NCI-H1694 (cell line): ENCODE measurements at regions not wholly inside any gene's neighbourhood (a gene's known extent, or its start where the extent isn't known, plus 50 kb on each side); places are given as distances from the start of the nearest gene placed in this dataset.

Experiments used
- DNase-seq: peaks from one replicate; lab custom pipeline; 2025; lab: John Stamatoyannopoulos, UW

DNA sequence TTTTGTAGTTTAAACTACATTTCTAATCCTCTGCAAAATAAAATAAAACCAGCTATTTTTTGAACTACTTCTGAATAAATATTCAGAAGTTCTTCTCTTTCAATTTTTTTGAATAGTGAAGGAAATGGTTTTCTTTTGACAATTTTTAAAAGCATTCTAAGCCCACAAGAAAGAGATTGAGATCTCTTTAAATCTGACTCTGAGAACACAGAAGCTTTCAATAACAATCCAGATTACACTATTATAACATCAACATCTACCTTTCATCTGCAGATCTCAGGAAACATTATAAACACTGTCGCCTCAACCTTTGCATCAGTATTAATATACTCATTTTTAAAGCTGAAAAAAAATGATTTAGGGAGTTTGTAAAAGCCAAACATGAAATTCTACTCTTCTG lies 247.5 kb upstream of the PREP start:
- DNase-seq: no peak

DNA sequence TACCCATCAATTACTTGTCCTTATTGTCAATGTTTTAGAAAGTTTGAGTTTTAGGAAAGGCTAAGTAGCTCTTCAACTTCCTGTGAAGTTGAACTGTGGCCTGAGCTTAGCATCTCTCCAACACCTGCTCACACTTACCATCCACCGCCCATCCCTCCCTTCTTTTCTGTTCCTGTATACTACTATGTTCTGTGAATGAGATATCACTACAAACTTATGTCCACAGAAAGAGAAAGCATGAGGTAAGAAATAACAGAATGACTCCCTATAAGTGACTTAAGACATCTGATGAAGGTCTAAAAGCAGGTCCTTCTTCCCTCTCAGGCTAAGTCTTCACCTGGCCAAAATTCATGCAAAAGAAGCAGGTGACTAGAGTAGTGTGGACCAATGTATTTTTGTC lies 246.3 kb upstream of the PREP start:
- no peak for DNase-seq

DNA sequence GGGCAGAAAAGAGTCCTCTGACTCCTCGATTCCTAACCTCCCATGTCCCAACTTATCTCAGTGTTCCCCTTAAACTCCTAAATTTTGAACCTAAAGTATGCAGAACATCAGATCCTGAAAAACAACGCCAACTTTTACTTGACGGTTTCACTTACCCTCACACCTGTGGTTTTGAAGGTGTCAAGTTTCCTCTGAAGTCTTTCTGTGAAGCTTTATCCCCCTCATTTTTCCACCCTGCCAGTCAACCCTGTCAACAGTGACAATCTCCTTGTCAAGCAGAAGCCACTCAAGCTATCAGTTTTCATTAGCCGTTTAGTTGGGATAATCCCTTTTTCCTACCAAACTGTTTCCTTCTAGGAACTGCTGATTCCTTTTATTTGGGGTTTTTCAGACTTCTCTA lies 245.4 kb upstream of the PREP start:
- DNase-seq: no peak

DNA sequence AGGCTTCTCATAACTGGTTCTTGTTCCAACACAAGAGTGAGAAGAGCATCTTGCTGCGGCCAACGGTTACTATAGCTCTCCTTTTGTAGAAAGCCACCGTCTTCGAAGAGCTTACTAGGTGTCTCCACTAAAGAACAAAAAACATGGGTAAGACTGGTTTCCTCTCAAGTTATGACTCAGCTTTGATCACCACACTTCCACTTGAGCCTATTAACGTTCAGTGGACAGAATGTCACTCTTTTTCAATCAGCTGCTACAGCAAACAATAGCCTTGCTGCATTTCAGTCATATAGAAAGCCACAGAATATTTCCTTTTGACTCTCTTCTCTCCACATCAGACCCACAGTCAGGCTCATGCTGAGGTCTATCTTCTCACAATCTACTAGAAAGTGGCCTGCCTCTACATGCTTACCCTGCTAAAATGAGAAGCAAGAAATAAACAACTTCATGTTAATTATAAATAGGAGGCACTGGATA lies 243.5 kb upstream of the PREP start:
- DNase-seq: no peak

DNA sequence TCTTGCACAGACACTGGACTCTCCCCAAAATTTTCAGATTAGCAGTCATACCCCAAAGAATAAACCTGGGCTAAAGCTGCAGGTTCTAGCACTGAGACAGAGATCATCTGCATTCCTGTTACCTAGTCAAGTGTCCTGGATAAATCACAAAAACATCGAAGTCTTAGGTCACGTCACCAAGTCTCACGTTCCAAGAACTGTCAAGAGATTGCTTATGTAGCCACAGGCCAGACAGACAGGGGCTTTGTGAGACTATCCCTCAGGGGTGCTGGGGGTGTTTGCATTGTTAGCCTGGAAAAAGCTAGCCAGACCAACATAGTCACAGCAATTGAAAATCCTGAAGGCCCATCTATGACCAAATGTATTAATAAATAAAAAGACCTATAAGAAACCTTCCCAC lies 243.1 kb upstream of the PREP start:
- DNase-seq: no peak

DNA sequence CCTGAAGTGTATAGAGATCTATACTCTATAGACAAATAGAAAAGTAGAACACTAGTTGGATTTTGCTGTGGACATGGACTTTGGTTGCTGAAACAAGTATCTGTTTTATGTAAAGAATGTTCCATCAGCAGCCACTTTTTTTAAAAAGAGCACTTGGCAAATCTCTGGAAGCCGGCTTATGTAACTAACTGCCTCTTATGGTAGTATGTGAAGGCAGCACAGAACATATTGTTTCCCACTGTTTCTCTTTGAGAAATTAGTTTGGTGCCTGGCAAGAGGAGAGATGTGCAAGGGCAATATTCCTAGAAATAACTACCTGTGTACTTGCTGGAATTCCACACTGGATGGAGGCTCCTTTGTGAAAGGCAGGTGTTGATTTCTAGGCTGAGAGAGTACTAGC lies 242.3 kb upstream of the PREP start:
- no peak for DNase-seq

DNA sequence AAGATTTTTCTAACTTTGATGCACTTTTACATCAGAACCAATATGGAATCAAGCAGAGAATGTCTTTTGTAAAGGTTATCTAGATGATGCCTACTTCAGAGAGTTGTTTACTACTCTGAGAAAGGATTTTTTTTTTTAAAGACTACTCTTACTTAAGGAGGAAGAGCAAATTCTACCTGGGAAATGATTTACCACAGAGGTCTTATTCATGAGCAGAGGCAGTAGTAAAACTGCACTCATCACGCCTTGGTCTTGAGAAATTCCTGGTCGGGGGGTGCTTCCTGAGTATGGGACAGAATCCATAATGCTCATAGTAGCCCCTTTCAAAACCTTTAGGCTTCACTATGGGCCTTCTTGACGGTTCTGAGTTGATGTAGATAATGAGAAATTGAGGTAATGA lies 241.8 kb upstream of the PREP start:
- no peak for DNase-seq

DNA sequence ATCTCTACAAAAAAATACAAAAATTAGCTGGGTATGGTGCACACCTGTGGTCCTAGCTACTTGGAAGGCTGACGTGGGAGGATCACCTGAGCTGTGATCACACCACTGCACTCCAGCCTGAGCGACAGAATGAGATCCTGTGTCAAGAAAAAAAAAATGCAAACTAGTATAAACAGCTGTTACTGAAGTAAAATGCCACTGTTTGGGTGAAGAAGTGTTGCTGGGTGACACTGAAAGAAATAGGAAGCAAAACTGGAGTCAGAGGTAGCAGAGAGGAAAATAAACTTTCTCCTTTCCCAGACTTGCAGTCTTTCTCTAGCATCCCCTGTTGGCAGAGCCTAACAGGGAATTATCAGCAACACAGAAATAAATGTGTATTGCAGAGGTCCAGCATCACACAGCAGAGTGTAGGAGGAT lies 241.2 kb upstream of the PREP start:
- no peak for DNase-seq

DNA sequence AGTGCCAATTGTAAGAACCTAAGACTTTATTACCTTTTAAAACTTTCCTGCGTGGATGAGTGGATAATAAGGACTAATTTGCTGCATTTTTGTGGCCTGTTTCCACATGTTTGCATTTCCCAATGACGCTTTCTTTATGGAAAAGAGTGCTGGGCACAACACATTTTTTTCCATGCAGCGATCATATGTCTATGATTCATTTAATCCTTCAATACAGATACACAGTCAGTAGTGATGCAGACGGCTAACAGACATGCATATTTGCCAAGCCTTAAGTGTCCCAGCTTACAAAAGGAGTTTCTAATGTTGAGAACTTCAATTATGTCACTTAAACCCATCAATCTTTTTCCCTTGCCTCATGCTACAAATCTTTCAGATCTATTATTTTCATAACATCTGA lies 239.8 kb upstream of the PREP start:
- DNase-seq: no peak

DNA sequence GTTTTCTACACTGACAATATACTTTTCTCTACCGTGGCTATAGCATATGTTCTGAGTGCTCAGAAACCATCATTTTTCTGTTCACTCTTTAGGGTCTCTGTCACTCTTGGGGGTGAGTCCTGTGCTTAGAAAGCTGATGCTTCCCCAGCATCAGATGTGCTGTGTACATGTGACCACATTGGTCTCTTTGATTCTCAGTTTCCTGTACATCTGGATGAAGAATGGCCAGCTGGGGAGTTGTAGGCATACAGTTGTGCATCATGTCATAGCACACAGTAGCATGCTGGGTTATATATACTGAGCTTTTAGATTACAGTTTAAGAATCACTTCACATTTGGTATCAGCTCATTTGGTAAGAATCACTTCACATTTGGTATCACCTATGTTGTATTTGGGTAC lies 238.6 kb upstream of the PREP start:
- DNase-seq: no peak

DNA sequence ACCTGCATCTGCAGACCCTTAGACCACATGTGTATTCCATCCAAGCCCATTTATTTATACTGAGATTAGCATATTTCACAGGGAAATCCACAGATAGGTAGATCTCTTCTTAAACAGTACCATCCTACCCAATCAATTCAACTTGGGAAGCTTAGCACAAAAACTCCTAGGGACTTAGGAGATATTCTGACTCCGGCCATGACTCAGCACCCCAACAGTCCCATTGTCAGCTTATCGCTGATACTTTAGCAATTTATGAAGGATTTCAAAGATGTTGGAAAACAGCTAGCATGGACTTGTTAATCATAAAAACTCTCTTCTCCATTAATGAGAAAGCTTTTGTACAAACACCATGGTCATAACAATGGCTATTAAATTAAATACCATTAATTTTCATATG lies 236.2 kb upstream of the PREP start:
- no peak for DNase-seq

DNA sequence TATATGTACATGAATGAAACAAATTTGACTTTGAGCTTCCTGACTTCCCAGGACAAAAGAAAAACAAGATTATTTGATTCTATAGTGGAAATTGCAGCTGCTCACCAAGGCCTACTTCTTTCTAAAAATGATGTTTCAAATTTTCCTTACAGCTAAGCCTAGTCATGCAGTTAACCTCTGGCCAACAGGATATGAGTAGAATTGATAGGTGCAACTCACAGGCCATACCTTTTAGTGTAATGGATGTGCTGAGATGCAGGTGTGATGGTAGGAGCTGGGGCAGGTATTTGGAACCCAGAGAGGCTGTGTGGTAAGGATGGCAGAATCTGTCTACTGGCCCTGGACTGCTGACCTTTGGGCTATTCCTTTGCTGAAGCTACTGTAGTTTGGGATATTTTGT lies 230.9 kb upstream of the PREP start:
- DNase-seq: no peak

DNA sequence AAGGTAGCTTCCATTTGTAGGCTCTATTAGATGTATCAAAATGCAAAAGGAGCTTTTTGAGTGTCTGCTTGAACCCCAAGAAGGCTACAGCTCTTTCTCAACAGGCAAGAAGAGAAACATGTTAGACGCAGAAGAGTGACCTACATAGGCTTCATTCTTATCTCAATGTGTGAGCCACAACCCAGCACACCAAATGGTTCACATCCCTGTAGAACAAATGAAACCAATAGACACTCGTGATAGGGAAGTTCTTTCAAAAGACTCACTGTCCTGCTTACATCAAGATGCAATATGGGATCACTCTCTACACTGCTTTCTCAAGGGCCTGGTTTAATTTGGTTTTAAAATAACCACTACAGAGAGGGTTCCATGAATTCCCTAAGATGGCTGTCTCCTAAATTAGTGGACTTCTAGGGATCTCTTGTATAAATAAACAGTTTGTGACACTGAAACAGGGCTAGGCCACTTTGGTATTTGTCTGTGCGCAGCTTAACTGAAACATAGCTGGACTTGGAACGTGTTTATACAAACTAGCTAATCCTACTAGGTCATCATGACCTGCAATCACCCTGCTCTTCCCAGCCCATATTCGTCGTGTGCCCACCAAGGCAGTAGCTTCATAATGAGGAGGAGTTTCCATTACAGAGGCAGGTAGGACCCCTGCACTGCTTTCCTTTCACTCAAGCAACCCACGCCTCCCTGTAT lies 225.4 kb upstream of the PREP start:
- no peak for DNase-seq

DNA sequence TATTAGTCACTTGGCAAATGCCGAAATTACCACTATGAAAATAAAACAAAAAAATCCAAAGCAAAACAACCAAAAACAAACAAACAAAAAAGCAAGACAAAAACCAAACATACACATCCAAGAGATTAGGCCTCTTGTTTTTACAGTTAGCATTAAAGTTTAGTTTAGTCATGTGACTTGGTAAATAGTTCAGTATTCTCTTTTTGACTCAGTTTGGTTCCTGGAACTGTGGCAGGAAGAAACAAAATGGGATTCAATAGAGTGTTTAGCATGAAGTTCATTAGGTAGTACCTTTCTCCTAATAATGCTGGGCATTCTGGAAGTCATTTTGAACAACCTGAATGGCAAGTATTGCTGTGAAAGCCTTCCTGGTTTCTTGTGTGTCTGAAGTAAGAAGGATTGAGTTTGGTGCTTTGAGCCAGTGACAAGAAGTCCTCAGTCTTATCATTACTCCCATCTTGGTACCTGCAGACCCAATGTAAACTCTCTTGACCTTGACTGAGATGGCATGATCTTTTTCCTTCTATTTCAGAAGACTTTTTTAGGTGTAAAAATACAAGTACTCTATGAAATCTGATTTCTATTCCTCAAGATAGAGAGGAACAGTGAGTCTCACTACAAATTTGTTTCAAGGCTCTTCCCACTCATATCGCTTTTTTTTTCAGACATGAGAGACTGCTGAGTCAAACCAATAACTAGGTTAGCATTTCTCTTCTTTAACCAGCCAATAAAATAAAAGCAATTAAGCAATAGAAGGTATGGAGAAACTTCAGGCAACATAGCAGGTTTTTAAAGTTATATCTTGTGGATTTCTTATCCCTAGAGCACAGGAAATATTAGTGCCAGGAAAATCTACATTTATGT lies 223.6 kb upstream of the PREP start:
- no peak for DNase-seq

DNA sequence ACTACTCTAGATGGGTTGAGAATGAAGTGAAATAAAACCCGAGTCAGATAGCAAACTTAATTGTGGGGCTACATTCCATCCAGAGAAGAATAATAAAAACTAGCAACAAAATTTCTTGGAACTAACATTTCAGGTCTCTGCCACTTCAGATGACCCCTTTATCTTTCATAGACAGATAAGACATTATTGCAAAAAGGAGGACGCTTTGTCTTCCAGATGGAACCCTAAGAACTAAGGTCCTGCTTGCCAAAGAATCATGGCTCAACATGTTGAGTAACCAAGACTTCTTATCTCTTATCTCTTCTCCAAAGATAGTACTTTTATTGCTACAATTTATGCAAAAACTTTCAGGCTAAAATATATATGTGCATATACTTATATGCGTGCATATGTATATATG lies 221.1 kb upstream of the PREP start:
- DNase-seq: no peak

DNA sequence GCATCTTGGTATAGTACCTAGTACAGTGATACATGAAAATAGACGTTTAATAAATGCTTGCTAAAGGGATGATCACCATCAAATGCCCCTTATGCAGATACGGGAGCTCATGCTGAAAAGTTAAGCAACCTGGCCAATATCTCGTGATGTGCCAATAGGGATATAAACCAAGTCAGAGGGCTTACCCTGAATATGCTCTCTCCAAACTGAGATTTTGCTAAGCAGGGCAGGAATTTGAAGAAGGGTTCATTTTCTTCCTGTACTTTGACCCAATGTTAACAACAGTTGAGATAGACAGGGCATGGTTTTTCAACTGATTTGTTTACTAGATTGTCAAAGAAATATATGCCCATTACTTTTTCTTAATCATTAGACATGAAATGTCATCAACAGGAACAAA lies 219.3 kb upstream of the PREP start:
- DNase-seq: no peak

DNA sequence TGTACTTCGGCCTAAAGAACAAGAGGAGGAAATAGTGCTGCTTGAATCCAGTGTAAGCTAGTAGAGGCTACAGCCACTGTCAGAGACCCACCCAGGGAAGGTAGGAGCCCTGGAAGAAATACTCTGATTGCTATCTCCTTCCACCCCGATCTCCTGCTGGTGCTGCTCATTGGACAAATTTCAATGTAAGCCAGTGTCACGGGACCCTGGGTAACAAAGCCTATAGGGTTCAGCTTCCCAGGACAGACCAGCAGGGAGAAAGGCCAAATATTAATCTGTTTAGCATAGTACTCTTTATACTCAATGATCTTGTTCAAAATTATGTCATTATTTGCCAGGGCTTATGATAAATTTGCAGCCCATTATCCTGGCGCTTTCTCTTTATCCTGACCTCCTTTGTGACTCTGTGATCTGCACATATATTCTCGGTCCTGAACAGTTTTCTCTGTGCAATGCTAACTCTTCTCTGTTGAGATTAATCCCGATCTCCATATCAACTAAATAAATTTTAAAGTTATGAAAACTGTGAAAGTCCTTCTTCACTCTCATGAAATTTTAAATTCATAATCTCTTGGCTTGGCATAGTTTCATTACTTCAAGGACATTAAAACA lies 218.8 kb upstream of the PREP start:
- DNase-seq: no peak

DNA sequence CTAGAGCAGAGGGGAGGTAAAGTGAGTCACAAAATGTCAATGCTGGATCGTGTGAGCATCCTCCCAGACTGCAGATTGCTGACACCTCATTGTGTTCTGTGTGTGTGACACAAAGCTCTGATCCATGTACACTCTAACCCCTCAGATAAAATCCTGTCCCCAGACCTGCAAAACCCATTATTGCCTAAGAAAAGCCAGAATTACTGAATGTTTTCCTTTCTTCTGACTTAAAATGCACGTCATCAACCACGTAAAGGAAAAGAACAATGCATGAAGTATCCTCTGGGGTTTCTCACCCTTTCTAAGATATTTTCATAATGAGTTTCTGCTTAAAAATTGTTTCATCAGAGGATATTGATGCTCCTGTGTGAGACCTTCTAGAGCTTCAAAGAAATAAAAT lies 218.0 kb upstream of the PREP start:
- no peak for DNase-seq

DNA sequence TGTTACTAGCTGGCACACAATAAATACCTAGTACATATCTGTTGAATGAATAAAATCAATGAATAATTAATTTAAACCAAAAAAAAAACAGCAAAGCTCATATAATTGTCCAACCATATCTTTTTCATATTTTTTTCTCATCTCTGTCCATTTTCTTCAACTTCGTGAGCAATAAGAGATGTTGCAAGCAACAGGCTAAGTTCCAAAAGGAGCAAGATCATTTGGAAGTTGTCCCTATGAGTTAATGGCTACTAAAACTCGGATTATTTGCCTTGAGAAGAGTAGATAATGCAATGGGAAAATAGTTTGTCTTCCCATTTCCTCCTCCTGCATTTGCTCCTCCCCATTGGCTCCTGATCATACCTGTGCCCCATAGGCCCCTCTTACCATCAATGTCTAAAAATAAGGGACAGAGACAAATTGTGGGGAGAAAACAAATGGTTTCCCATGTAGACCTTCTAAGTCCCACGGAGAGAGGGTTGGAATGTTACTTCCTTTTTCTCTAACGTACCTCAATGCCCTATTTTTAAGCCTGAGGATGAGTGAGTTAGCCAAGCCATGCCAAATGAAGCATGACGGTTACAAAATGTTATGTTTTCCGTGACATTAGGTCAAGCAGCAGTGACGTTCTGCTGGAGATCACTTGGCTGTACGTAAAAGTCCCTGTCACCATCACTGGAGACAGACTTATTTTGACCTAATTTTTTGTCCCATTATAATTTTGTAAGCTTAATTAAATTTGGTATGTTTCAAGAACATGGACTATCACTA lies 217.3 kb upstream of the PREP start:
- no peak for DNase-seq

DNA sequence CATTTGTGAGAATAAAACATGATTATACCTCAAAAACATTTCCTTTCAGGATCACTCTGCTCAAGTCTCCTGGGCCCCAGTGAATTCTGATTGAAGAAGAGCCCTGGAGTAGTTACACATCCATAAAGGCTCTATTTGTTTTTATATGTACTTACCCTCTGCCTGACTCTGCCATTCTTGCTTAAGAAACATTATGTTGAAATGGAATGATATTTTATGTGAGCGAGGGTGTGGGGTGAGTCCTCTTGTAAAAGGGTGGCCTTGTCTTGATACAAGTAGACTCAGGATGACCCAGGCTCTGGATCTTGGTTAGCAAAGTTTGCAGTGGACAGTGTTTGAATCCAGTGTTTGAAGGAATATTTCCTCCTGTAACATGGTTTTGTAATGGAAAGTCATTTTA lies 215.4 kb upstream of the PREP start:
- DNase-seq: no peak

DNA sequence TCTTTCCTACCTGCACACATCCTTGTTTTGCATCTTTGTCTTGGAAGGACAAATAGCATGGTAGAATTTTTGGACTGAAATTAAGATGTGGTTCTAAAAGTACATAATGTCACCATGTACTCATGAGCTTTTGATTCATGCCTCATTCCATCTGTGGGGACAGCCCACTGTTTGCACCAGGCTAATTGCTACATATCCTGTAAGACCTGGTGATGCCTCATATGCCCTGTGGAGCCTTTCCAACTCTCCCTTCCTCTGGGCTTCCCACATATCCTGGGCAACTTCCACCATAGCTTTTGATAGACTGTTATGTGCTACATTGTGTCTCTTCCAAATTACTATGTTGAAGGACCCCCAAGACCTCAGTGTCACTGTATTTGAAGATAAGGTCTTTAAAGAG lies 213.6 kb upstream of the PREP start:
- DNase-seq: no peak

DNA sequence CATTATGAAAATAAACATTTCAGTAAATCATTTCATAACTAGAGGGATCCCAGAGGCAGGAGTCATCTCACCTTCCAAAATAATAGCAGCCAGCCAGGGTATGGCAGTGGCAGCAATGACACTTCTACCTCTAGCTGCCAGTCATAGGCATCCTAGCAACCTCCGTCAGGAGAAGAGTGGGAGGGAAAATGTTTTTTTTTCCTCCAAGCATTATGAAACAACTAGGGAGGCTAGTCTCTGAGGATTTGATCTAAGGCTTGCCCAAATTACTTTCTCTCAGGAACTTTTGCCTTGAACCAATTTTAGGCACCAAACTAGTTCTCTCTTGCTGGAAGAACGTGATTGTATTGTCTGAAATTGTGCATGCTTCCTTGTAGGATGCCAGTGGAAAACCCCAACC lies 208.7 kb upstream of the PREP start:
- no peak for DNase-seq
